HG03045 (cell line): ENCODE measurements at regions not wholly inside any gene's neighbourhood (a gene's known extent, or its start where the extent isn't known, plus 50 kb on each side); places are given as distances from the start of the nearest gene placed in this dataset.

Experiments used
- ATAC-seq: cut with Tn5 transposase; IDR thresholded peaks from one replicate; pipeline ENCODE4 v1.9.1; 2021; ENCODE audit warnings: mild to moderate bottlenecking, moderate library complexity; ENCODE audit not compliant: unreplicated experiment

DNA sequence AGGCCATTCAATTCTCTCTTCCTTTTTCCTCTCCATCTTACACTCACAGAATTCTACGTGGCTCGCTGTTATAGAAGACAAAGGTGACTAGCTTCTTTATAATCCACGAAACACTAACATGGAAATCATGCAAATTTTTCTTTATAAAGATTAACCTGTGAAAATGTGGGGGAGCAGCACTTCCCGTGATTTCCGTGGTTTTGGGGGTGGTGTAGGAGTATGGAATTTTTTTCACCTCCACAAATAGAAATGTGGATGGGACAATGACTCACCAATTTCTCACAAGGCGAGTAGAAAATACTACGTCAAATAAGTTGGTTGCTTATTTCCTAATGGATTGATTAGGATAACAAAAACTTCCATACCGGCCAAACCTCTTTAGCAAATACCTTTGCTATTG lies 719.2 kb upstream of the TENM3 start:
- ATAC-seq, result no peak

DNA sequence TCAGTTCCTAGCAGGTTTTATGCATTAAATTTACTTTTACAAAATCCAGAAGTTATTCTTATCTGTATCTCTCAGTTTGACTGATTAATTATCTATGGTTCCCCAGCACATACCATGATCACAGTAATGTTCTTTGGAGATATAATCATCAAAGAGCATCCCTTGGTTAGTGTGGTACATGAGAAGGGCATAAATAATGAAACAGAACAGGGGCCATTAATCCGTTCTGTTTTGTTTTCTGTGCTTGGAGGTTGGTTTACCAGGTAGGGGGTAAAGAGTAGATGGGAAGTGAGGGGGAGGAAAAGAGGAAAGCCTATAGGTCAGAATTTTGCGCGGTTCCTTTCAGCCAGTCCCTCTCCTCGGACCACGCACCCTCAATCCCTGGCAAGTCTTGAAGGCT lies 718.7 kb upstream of the TENM3 start:
- no peak for ATAC-seq

DNA sequence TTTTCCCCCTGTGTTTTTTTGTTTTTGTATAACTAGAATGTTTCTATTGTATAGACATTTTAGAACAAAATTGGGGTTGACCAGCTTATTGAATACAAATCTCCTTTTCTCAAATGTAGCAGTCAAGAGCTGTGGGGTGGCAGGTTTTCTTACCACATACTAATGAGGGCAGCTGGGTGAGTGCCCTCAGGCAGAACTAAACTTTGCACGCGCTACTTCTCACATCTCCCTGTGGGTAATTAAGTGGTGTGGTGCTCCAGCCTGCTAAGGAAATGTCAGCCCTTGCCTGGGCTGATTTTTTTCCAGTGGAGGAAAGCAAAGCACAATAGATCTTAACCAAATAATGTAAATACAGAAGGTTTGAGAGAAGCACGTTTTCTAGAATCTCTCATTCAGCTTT lies 717.6 kb upstream of the TENM3 start:
- no peak for ATAC-seq

DNA sequence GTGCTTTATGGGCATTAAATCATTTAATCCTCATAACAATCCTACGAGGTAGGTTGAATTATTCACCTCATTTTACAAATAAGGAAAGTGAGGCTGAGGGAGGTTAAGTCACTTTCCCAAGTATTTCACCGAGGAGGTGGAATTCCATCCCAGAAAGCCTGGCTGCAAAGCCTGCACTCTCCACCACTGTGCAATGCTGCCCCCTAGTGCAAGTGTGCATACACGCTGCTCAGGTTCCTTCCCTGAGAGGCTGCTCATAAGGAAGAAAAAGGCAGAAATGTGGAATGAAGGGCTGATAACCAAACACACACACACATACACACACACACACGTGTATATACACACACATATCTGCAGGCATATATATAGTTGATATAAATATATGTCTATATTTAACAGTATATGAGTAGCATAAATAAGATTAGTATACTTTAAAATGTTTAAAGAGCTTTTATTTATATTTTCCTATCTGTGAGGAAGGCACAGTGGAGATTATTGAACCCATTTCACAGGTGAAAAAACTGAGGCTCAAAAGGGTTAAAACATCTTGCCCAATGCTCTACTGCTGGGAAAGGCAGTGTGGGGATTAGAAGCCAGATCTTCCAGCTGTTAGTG lies 714.5 kb upstream of the TENM3 start:
- ATAC-seq, result peak; percentile 69

DNA sequence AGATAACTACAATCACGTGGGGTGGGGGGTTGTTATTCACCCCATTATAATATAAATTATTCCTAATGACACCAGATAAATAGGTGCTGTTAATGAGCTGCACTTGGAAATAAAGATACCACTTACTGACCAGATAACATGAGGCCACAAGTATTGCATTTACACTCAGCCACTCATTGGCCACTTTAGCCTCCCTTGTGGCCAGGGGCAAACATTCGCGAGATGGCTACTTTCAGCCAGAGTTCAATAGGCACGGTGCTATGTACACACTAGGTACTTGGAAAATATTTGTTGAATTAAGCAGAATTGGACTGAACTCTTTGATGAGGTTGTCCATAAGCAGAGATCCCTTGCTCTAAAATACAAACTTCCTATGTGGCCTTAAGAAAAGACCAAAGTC lies 713.7 kb upstream of the TENM3 start:
- ATAC-seq, result no peak

DNA sequence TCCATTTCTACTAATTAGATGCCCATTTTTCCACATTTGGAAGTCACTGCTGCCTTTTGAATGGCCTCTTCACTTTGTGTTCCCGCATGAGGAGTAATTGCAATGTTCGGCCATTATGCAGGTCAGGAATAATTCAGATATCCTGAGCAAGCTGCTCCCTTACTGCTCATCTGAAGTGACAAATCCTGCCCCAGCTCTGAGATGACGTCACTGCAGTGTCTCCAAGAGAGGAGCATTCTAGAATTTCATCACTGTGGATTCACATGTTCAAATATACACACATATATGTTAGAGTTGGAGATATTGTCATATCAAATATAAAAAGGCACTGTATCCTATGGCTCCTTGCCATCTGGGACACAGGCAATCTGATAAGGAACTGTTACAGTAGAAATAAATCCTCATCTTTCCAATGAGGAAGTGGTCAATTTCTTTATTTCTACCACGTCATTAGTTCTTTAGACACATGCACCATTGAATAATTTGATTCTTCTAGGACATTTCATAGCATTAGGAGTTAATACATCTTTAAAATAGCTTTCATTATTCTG lies 706.9 kb upstream of the TENM3 start:
- ATAC-seq, result no peak

DNA sequence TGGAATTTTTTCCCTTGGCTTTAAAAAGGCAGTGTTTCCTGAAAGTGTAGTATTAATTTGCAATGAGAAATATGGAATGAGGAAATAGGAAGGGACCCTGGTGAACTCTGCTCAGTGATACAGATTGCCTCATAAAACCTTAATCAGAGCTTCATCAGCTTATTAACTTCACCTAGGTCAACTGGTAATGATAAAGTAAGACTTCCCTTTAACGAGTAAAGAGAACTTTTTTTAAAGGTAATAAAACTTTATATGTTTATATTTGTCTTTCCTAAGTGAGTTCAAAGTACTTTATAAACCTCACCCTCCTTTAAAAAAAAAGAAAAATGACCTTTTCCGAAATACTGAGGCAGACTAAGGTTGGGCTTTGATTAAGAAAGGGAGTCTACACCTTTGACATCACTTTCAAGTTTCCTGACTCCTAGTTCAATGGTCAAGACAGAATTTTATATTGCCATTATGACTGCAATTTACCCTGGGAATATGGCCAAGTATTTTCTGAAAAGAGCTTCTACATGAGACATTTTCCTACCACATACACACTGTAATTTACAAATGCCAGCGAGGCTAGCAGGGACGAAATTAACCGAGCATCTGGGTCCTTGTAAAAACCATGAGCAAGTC lies 706.3 kb upstream of the TENM3 start:
- no peak for ATAC-seq

DNA sequence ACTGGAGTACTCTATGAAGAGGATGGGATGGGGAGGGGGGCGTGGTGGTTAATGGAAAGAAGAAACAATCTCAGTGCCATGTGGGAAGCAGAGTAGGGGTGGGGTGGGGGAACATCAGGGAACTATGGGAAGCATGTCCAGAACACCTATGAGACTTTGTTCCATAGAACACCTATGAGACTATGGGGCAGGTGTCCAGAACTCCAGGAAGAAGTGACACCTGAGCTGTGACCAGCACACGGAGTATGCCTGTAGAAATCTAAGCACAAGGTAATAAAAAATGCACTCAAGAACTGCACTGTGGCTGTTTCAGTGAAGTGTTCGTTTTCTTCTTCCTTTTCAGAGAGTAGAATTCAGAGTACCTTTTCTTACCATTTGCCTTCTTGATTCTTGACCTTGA lies 704.8 kb upstream of the TENM3 start:
- ATAC-seq, result no peak

DNA sequence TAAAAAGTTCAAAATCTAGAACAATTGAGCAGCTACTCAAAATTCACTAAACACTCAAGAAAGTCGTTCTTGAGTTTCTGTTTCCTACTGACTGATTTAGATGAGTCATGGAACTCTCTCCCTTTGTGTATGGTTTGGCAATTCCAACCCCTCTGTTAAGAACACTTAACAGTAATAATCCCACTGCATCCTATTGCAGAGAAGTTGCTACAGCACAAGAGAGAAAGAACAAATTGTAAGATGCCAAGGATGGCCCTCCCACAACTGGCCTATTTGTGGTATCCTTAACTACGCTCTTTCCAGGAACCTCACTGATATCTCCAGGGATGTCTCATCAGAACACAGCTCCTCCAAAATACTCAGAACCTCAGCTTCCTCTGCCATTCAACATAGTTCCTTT lies 701.8 kb upstream of the TENM3 start:
- no peak for ATAC-seq

DNA sequence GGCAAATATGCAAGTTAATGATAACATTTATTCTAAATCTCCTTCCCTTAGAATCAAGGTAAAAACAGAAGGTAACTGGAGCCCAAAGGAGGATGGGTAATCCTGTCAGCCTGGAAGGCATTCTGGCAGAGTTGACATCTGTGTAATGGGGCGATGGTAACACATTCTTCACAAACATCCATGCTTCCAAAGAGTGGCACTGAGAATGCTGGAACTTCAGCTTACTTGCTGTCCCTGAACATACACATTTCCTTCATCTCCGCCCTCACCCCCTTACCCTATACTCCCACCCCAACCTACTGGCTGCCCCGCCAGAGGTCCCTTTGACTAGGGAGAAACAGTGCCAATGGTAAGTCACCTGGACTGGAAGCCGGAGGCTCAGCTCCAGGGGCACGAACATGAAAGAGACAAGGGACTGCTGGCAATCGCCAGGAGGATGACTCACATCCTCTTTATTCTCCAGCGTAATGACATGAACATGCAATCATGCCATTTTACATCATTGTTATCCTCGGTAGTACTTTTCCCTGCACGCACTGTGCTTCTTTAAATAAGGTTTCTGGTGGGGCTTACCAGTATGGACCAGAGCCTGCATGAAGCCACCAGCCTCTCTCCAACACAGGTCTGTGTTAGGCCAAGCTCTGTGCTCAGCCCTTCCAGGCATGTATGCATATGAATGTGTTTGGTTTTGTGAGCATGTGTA lies 694.2 kb upstream of the TENM3 start:
- ATAC-seq, result no peak

DNA sequence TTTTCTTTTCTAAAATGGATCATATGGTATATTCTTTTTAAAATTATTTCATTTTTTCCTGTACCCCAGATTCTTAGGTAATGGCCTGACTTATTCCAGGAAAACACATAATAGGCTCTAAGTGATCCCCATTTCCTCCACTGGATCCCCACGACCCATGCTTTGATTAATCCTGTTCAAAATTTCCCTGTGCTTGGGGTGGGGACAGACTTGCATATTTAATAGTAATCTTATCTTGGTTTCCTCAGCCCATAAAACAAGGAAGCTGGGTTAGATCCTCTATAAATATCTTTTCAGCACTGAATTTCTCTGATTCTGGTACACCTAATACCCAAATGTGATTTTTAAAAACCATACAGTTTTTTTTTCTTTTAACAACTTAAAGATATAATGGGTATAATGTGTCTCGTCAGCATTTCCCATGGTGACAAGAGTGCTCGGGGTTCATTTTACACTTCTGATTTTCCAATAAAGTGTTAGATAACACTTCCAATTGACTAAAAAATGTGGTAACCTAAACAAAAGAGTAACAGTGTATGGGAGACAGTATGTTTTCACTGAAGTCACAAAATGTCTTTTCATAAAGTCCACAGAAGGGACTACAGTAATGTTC lies 693.5 kb upstream of the TENM3 start:
- ATAC-seq, result no peak

DNA sequence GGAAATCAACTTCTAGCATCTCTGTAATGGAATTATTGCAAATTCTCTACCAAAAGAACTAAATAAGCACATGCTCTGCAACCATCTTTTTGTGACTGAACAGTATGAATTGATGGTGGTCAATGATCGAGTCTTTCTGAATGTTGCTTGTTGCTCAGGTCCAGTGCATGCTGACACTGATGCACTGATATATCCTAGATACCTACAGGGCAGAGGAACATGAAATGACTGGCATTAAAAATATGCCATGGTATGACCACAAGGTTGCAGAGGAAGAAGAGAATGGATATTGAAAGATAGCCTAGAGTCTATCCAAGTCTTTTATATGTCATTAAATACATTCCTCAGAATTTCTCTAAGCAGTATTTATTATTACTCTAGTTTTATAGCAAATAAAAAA lies 692.8 kb upstream of the TENM3 start:
- no peak for ATAC-seq

DNA sequence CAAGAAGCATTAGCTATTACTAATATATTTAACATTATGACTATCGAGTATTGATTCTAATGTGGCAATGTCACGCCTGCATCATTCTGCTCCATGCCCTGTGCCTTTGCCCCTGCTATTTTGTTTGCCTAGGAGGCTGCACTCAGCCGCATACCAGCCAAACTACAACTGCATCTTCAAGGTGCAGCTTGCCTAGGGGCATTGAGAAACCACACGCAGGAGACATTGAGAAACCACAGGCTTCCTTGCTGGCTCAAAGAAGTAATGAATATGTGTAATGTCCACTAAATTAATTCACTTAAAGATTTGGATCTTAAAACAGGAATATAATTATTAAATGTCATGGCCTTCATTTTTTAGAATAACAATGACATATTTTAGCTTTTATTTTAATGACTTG lies 683.6 kb upstream of the TENM3 start:
- ATAC-seq, result no peak

DNA sequence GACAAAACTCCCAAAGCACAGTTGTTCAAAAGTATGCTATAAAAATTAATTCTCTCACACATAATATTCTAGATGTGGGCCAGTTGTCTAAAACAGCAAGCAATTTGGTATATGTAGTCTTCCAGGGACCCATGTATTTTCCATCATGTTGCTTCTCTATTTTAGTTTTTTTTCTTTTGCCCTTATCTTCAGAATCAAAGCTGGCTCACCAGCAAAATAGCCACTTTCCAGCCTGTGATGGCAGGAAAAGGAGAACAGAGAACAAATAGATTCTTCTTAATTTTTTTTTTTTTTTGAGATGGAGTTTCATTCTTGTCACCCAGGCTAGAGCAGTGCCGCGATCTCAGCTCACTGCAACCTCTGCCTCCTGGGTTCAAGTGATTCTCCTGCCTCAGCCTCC lies 680.8 kb upstream of the TENM3 start:
- ATAC-seq, result no peak

DNA sequence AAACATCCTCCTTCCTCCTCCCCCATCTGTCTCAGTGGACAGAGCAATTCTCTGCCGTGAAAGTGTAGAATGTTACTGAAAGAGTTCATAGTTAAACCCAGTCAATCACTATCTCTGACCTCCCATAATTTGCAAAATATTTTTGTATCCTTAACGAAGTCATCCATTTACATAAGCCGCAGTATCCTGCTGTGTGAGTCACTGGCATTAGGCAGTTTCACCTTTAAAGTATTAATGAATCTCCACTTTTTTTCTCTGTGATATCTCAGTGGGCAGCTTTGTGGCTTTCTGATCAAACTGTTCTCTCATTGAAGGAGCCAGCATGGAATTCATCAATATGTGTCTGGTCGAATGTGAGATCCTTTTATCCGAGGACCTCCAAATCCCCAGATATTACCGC lies 678.6 kb upstream of the TENM3 start:
- no peak for ATAC-seq

DNA sequence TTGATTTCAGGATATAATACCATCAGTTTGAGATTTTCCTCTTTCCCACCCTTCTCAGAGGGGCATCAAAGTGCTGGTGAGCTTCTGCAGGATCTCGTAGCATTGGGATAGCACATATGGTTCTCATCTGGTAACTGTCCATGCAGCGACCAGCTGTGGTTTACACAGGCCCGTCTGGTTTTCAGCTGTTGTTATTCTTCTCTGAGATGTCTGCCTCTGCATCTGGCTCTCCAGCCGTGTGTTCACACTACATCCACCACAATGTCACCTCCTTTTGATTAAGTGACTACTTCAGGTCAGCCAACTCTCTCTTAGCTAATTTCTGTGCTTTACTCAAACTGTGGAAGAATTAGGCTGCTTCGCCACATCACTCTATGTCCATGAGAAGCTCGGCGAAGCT lies 676.7 kb upstream of the TENM3 start:
- no peak for ATAC-seq

DNA sequence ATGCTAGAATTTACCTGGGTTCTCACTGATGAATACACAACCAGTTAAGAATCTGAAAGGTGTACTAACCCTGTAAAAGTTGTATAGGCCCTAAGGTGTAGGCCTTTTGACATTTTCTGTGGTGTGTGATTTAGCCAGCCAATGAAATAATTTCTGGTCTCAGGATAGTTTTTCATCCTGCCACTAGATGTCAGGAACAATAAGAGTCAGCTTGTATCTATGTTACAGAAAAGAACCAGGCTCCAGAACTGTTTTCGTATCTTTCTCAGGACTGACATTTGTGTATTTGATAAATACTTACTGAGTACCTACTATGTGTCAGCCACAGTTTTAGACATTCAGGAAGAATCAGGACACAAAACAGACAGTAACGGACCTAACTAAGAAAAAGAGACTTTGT lies 673.6 kb upstream of the TENM3 start:
- no peak for ATAC-seq

DNA sequence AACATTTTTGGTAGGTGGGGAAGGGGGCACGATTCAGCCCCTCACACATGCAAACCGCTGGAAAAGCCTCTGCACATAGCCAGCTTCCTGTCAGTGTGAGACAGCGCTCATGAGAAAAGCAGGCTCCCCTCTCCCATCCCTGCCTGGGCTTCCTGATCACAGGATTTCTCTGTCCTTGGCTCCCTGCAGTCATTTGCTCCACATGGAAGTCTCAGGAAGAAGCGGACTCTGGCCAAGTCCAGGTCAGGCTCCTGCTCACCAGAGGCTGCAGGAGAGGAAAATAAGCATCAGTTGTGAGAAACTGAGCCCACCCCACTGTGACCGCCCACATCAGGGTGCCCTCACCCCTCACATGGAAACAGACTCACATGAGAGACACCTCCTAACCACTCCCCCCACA lies 664.3 kb upstream of the TENM3 start:
- no peak for ATAC-seq

DNA sequence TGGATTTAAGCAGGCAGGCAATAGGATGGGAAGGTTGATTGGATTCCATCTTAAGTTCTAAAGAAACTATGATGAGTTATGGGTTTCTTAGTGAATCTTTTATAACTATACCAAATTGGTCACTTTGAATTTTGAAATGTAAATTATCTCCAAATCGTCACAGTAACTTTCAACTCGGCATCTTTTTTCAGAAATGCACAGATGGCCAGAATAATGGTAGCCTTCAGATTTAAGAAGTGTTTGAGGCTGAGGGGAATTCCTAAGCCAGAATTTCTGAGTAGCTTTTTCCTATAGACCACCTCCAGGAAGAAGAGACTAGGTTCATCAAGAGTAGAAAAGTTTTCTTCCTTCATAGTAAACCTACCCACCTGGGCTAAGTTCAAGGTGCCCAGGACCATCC lies 663.7 kb upstream of the TENM3 start:
- ATAC-seq, result no peak

DNA sequence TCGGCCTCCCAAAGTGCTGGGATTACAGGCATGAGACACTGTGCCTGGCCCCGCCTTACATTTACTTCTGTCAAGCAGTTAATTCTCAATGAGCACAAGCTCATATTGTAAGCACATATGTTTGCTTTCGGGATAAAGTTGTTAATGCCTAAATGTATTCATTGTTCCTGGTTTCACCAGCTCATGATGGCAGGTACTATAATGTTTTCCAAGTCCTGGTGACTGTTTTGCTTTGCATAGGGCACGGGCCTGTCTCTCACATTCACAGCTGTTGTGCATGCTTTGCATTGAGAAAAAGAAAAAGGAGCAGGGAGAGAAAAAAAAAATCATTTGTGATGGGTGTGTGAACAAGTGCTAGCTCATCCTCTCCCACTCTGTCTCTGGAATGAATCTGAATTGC lies 661.2 kb upstream of the TENM3 start:
- ATAC-seq, result no peak

DNA sequence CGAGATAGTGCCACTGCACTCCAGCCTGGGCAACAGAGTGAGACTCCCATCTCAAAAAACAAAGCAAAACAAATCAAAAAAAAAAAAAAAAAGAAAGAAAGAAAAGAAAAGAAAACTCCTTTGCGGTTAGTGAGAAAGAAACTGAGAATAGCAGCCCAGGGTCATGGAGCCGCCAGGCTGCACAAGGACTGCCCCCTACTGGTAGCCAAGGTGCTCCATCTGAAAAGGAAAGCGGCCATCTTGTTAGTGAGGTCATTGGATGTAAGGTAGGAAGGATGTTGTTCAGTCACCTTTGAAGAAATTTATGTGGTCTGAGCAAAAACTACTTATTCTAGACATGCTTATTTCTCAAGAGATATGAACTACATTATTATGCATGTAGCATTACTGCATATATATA lies 660.6 kb upstream of the TENM3 start:
- ATAC-seq, result no peak

DNA sequence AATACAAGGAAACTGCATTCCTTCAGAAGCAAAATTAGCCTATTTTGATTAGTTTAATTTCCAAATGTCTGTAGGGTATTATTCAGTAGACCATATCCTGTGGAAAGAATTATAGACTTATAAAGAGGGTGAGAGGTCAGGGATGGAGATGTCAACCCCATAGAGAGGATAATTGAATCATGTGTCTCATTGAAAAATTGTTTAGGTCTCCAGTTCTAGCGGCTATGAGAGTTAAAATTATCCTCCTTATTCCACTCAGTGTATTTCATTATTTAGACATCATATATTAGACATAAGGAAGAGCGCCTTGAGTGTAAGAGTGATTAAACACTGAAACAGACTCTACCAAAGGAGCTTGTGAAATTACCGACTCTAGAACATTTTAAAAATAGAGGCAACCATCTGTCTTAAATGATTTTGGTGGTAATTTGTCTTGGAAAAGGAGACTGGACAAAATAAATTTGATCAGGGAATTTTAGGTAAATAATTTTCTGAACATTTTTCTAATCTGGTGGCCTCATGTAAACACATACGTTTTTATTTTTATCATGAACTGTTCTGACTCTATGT lies 654.4 kb upstream of the TENM3 start:
- ATAC-seq, result no peak
